Left lung (tissue), 4 donors: ENCODE measurements at regions not wholly inside any gene's neighbourhood (a gene's known extent, or its start where the extent isn't known, plus 50 kb on each side); places are given as distances from the start of the nearest gene placed in this dataset.
A peak's percentile ranks its signal among the peaks of the same experiment; 100 is the strongest.

Source experiments
- ATAC-seq: fragments of 200-7000 bp; cut with Tn5 transposase; one replicate; pipeline ENCODE4 v1.9.1; 2020; ENCODE audit warnings: moderate library complexity
- DNase-seq, 4 donors: peaks; one replicate each; pipeline ENCODE4 v3.0.0-alpha.2; 2013 to 2020
- H3K27ac ChIP-seq, 2 donors: fragments of 200-600 bp; sonication (generic) in 1 of 2; one replicate each; pipeline versions ENCODE4 v1.5.0 to v1.8.0; 2020 to 2021
- H3K27me3 ChIP-seq, 2 donors: fragments of 200-600 bp; sonication (generic) in 1 of 2; one replicate each; pipeline versions ENCODE4 v1.5.0 to v1.8.0; 2020 to 2021
- H3K36me3 ChIP-seq, 2 donors: fragments of 200-600 bp; sonication (generic) in 1 of 2; one replicate each; pipeline versions ENCODE4 v1.5.0 to v1.8.0; 2020 to 2021
- H3K4me1 ChIP-seq, 2 donors: fragments of 200-600 bp; one replicate each; pipeline ENCODE4 v1.8.0; 2021
- H3K4me3 ChIP-seq, 2 donors: fragments of 200-600 bp; sonication (generic) in 1 of 2; one replicate each; pipeline versions ENCODE4 v1.5.0 to v1.8.0; 2020 to 2021; ENCODE audit warnings: mild to moderate bottlenecking in 1 of 2
- H3K9me3 ChIP-seq, 2 donors: fragments of 200-600 bp; sonication (generic) in 1 of 2; one replicate each; pipeline versions ENCODE4 v1.5.0 to v1.8.0; 2020 to 2021
- CTCF ChIP-seq, 2 donors: fragments of 200-600 bp; sonication (generic) in 1 of 2; IDR thresholded peaks; one replicate each; pipeline versions ENCODE4 v1.5.0 to v1.8.0; 2021; ENCODE audit warnings: antibody characterized with exemption in 2 of 2
- intact Hi-C, 2 donors: fragments of 100-400 bp; cut with DNase I; formaldehyde crosslinking; loops; one replicate each; pipeline versions ENCODE4 v1.11.2 to v1.14.2; 2022
- donor health status: DM: no; HTN: yes; CAD: no.
- donor health status: DM: no; HTN: no; CAD: no.

- H3K27me3 ChIP-seq = no peaks in the 10 kb centered on the region
- no peak overlapping the region for H3K4me3 ChIP-seq
- H3K4me1 ChIP-seq = no peaks in the 10 kb centered on the region
- H3K9me3 ChIP-seq = no peaks in the 10 kb centered on the region
- intact Hi-C loops = no loop called here
- DNase-seq (no peak), ATAC-seq (no peak)
- H3K27ac ChIP-seq = no peak overlapping the region
- no peaks in the 10 kb centered on the region for H3K36me3 ChIP-seq
- TF ChIP-seq CTCF (IDR thresholded peaks at IDR 0.05) = no peak
These were observed 242.7 kb downstream of the OMA1 start for GRCh38 chr1:58303841-58304240.

- DNase-seq (no peak), ATAC-seq (no peak)
- Histone ChIP-seq H3K36me3 (no peaks in the 10 kb centered on the region), H3K27me3 (no peaks in the 10 kb centered on the region), H3K9me3 (no peaks in the 10 kb centered on the region), H3K4me3 (no peak overlapping the region), H3K27ac (no peak overlapping the region), H3K4me1 (no peaks in the 10 kb centered on the region)
- intact Hi-C loops = no loop called here
- TF ChIP-seq CTCF (IDR thresholded peaks at IDR 0.05) = no peak
These were observed 253.1 kb downstream of the OMA1 start for GRCh38 chr1:58293388-58293787.

GRCh38 chr1:58290685-58291372, 255.7 kb downstream of the OMA1 start:
- ATAC-seq (peak; percentile 47), DNase-seq (peak in 2 of 4 donors; percentile 46 to 63)
- no peak for TF ChIP-seq CTCF (IDR thresholded peaks at IDR 0.05)
- intact Hi-C loops = no loop called here
- H3K4me1 ChIP-seq = no peaks in the 10 kb centered on the region
- no peaks in the 10 kb centered on the region for H3K36me3 ChIP-seq
- H3K4me3 ChIP-seq = no peak overlapping the region
- no peaks in the 10 kb centered on the region for H3K9me3 ChIP-seq
- H3K27ac ChIP-seq = no peak overlapping the region
- no peaks in the 10 kb centered on the region for H3K27me3 ChIP-seq

- H3K9me3 ChIP-seq = no peaks in the 10 kb centered on the region
- no peaks in the 10 kb centered on the region for H3K27me3 ChIP-seq
- no peaks in the 10 kb centered on the region for H3K4me1 ChIP-seq
- no peak for TF ChIP-seq CTCF (IDR thresholded peaks at IDR 0.05)
- intact Hi-C loops = no loop called here
- no peaks in the 10 kb centered on the region for H3K36me3 ChIP-seq
- DNase-seq (no peak), ATAC-seq (no peak)
- H3K4me3 ChIP-seq = no peak overlapping the region
- H3K27ac ChIP-seq = no peak overlapping the region
These were observed 257.8 kb downstream of the OMA1 start for GRCh38 chr1:58288624-58289142.

GRCh38 chr1:58287894-58288623, 258.5 kb downstream of the OMA1 start:
- TF ChIP-seq CTCF (IDR thresholded peaks at IDR 0.05) = no peak
- no peak for ATAC-seq
- no peaks in the 10 kb centered on the region for H3K27me3 ChIP-seq
- intact Hi-C loops = no loop called here
- H3K4me3 ChIP-seq = no peak overlapping the region
- H3K4me1 ChIP-seq = no peaks in the 10 kb centered on the region
- no peaks in the 10 kb centered on the region for H3K9me3 ChIP-seq
- DNase-seq = no peak
- no peaks in the 10 kb centered on the region for H3K36me3 ChIP-seq
- no peak overlapping the region for H3K27ac ChIP-seq
